GM21528 (cell line): ENCODE measurements at regions not wholly inside any gene's neighbourhood (a gene's known extent, or its start where the extent isn't known, plus 50 kb on each side); places are given as distances from the start of the nearest gene placed in this dataset.
"Not testable (repeated sequence)": the region's sequence is repeated elsewhere in the genome, so short reads cannot be mapped to it uniquely, and the experiment has no call there.

Experiments
- ATAC-seq: cut with Tn5 transposase; IDR thresholded peaks from one replicate; pipeline ENCODE4 v1.9.1; 2021; ENCODE audit warnings: mild to moderate bottlenecking, moderate library complexity; ENCODE audit not compliant: unreplicated experiment, low FRiP score

GRCh38 chr21:28617300-28617699 is 375.4 kb downstream of the LTN1 start:
- no peak for ATAC-seq

- no peak for ATAC-seq
Observed at GRCh38 chr21:28615276-28615675, 377.4 kb downstream of the LTN1 start.

GRCh38 chr21:28614791-28615190 is 377.9 kb downstream of the LTN1 start:
- no peak for ATAC-seq

- ATAC-seq = no peak
Observed at GRCh38 chr21:28608646-28609045, 384.0 kb downstream of the LTN1 start.

- ATAC-seq = no peak
Observed at GRCh38 chr21:28607545-28607944, 385.1 kb downstream of the LTN1 start.

- peak; percentile 98 for ATAC-seq
Observed at GRCh38 chr21:28604946-28605537, 387.6 kb downstream of the LTN1 start.

GRCh38 chr21:28602546-28602945 is 390.1 kb downstream of the LTN1 start:
- ATAC-seq = no peak

- ATAC-seq = no peak
Observed at GRCh38 chr21:28598214-28598613, 394.5 kb downstream of the LTN1 start.

GRCh38 chr21:28592205-28592865 is 400.3 kb downstream of the LTN1 start:
- ATAC-seq = no peak

- no peak for ATAC-seq
Observed at GRCh38 chr21:28590676-28591075, 402.0 kb downstream of the LTN1 start.

- ATAC-seq = no peak
Observed at GRCh38 chr21:28590026-28590425, 402.7 kb downstream of the LTN1 start.

- no peak for ATAC-seq
Observed at GRCh38 chr21:28588997-28589396, 403.7 kb downstream of the LTN1 start.

- no peak for ATAC-seq
Observed at GRCh38 chr21:28587748-28588147, 404.9 kb downstream of the LTN1 start.

- ATAC-seq = no peak
Observed at GRCh38 chr21:28581976-28582375, 410.7 kb downstream of the LTN1 start.

- not testable (repeated sequence) for ATAC-seq
Observed at GRCh38 chr21:28581311-28581731, 411.4 kb downstream of the LTN1 start.

GRCh38 chr21:28580585-28580984 is 412.1 kb downstream of the LTN1 start:
- no peak for ATAC-seq

GRCh38 chr21:28579986-28580550 is 412.6 kb downstream of the LTN1 start:
- no peak for ATAC-seq

GRCh38 chr21:28568692-28569091 is 424.0 kb downstream of the LTN1 start:
- ATAC-seq = no peak

- not testable (repeated sequence) for ATAC-seq
Observed at GRCh38 chr21:28563933-28564332, 428.7 kb downstream of the LTN1 start.

GRCh38 chr21:28561772-28562171 is 430.9 kb downstream of the LTN1 start:
- ATAC-seq = no peak

- no peak for ATAC-seq
Observed at GRCh38 chr21:28554660-28555475, 437.8 kb downstream of the LTN1 start.
